NCI-H1048 (cell line): ENCODE measurements at regions not wholly inside any gene's neighbourhood (a gene's known extent, or its start where the extent isn't known, plus 50 kb on each side); places are given as distances from the start of the nearest gene placed in this dataset.
A peak's percentile ranks its signal among the peaks of the same experiment; 100 is the strongest.
"Not testable (repeated sequence)": the region's sequence is repeated elsewhere in the genome, so short reads cannot be mapped to it uniquely, and the experiment has no call there.

ENCODE experiments used
- DNase-seq: peaks from one replicate; lab custom pipeline; 2025; lab: John Stamatoyannopoulos, UW

DNA sequence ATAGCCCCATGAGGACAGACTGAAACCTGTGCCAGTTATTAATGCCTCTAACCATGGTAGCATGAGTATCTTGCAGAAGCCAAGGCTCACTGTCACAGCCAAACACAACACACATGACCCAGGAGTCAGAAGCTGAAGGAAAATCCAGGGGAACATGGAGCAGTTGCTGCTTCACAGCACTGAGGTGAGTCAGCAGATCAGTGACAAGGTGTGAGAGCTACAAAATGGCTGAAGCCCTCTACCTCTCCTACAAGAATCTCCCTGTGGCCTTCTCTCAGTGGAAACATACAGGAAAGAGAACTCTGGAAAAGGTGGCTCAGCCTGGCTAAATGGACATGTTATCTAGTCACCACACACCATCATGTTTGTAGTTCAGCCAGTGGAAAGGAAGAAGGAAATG lies 93.5 kb downstream of the NAB1 start:
- no peak for DNase-seq

DNA sequence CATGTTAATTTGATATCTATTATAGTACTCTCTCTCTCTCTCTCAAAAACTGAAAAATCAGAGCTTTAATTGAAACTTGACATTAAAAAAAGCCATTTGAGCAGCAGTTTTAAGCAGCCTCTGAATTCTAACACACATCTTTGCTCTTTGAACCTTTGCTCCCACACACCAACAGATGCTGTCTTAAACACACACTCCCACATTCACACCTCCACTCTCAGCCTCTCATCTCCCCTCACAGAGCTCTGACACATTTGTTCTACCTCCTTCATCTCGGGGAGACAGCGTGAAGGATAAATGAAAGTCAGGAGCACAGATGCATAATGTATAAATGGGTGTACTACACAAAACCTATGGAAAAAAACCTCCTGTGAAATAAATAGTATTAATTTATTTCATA lies 95.2 kb downstream of the NAB1 start:
- no peak for DNase-seq

DNA sequence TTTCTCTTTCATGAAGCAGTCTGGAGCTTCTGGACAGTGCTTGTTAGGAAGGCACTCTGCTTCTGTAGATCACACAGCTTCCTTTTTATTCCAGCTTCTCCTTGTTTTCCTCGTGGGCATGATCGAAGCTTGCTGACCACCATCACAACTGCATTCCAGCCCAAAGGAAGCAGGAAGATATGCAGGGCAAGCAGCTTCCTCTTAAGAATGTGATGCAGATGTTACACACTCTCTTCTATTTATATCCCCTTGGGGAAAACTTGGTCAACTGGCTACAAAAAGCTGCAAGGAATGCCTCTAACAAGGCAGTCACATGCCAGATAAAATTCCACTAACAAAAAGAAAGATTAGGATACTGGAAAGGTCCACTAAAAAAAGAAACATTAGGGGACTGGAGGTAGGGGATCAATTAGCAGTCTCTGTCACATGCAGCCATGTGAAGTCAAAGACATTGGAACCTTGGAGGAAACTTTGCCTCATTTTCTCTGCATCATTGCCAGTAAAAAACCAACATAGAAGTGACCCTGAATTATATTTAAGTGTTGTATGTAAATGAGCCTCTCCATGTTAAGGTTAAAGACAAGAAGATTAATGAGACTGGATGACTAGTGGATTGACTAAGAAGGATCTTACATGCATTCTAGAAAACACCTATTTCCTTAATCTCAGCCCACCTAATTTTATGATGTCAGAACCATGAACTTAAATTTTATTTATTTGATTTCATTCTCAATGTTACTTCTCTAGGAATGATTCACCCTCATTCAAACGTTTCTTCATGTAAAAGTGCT lies 98.3 kb downstream of the NAB1 start:
- DNase-seq, result no peak

DNA sequence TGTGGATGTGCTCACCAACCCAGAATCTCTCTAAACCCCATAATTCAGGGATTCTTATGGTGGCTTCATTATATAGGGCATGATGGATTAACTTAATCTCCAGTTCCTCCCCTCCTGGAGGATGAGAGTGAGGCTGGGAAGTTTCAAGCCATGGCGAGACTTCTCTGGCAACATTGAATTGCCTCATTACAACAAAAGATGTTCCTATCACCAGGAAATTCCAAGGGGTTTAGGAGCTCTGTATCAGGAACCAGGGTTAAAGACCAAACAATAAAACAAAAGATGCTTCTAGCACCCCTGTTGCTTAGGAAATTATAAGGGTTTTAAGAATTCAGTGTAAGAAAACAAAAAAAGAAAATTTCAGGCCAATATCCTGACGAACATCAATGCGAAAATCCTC lies 100.1 kb downstream of the NAB1 start:
- no peak for DNase-seq

DNA sequence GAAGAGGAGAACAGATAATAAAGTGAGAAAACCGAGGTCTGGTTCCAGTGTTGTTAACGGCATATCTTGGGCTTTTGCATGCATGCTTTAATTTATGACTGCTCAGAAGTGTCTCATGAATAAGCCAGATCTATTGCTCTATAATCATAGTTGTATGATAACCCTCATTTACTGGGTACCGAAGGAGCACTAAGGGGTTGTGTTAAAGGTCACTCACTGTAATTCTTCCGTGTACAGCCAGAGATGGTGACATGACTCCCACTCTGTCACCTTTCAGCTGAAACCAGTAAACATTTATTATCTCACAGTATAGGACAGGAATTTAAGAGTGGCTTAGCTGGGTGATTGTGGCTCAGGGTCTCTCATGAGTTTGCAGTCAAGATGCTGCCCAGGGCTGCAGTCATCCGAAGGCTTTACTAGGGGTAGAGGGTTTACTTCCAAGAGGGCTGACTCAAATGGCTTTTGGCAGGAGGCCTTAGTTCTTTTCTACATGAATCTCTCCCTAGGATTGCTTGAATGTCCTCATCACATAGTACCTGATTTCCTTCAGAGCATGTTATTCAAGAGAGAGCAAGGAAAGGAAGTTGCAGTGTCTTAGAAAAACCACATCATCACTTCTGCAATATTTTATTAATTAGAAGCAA lies 107.0 kb downstream of the NAB1 start:
- DNase-seq, result no peak

DNA sequence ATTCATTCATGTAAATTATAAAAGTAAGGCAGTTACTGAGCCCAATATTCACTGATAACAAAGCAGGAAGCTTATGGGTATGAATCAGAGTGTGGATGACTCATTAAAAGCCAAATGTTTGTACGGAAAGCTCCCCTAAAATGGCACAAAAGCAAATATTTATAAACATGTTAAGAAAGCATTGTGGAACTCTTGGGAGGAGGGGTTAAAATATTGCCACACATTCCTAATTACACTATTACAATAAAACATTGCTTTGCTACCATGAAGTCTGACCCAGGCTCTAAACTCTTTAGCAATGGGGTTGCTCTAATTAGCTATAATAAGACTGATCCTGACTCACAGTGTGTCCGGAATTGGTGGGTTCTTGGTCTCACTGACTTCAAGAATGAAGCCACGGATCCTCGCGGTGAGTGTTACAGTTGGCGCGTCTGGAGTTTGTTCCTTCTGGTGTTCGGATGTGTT lies 110.9 kb downstream of the NAB1 start:
- DNase-seq, result no peak

DNA sequence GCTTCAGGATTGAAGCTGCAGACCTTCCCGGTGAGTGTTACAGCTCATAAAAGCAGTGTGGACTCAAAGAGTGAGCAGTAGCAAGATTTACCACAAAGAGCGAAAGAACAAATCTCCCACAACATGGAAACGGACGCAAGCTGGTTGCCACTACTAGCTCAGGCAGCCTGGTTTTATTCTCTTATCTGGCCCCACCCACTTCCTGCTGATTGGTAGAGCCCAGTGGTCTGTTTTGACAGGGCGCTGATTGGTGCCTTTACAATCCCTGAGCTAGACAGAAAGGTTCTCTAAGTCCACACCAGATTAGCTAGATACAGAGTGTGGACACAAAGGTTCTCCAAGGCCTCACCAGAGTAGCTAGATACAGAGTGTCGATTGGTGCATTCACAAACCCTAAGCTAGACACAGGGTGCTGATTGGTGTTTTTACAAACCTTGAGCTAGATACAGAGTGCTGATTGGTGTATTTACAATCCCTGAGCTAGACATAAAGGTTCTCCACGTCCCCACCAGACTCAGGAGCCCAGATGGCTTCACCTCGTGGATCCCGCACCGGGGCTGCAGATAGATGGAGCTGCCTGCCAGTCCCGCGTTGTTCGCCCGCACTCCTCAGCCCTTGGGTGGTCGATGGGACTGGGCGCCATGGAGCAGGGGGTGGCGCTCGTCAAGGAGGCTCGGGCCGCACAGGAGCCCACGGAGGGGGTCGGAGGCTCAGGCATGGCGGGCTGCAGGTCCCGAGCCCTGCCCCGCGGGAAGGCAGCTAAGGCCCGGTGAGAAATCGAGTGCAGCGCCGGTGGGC lies 111.7 kb downstream of the NAB1 start:
- DNase-seq, result not testable (repeated sequence)

DNA sequence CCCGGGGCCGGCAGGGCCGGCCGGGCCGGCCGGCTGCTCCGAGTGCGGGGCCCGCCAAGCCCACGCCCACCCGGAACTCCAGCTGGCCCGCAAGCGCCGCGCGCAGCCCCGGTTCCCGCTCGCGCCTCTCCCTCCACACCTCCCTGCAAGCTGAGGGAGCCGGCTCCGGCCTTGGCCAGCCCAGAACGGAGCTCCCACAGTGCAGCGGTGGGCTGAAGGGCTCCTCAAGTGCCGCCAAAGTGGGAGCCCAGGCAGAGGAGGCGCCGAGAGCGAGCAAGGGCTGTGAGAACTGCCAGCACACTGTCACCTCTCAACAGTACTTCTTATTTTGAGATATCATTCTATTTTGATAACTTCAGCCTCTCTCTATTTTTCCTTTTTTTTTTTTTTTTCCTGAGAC lies 112.3 kb downstream of the NAB1 start:
- not testable (repeated sequence) for DNase-seq

DNA sequence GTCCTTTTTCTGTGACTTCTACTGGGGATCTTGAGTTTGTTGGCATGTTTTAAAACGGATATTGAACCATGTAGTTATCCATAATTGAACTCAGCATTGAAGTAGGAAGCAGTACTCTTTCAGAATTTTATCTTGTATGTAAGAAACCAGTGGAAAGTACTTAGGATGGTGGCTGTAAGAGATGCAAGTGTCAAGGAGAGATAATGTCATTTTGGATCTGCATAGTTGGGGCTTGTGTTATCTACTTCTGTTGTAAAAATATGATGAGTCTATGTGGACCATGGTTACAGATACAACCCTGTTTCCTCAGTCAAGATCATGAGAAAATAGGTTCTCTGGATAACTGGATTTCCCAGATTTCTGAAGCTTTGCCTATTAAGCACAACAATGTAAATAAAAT lies 113.7 kb downstream of the NAB1 start:
- DNase-seq, result no peak

DNA sequence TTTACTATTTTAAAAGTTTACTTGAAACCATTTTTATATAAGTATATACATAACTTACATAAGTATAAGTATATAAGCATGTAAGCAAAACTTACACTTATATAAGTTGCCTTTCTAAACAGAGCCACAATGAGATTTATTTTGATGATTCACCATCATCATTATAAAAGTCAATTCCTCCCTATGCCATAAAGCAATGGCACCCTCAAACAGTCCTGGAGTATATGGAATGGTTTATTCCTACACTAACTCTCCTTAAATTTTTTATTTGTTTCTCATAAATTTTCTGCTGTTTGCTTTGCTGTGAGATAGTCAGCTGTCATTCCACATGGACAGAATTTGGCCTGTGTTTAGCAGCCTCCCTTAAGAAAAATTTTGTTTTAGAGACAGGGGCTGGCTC lies 114.2 kb downstream of the NAB1 start:
- no peak for DNase-seq

DNA sequence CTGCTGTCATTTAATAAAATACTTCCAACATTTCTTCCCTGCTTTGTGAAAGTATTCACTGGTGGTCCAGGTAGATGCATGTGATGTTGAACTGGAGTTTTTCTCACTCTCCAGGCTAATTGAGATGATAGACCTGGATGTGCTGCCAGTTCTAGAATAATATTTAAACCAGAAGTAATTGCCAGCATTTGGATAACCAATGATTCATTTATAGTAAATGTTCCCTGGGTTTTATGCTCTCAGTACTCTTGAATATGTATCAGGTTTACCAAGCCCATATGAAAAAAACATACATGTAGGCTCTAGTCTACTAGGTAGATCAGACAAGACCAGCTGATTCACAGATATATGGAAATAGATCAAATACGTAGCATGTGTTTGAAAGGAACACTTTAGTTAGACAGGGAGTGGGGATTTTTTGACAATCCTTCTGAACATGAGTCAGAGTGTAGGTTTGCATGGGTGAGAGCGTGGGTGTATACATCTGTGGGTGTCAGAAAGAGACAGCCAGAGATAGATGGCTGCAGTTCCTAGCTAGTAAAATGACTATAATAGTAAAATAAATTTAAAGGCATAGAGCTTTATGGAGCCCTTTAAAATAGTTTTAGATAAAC lies 115.1 kb downstream of the NAB1 start:
- no peak for DNase-seq

DNA sequence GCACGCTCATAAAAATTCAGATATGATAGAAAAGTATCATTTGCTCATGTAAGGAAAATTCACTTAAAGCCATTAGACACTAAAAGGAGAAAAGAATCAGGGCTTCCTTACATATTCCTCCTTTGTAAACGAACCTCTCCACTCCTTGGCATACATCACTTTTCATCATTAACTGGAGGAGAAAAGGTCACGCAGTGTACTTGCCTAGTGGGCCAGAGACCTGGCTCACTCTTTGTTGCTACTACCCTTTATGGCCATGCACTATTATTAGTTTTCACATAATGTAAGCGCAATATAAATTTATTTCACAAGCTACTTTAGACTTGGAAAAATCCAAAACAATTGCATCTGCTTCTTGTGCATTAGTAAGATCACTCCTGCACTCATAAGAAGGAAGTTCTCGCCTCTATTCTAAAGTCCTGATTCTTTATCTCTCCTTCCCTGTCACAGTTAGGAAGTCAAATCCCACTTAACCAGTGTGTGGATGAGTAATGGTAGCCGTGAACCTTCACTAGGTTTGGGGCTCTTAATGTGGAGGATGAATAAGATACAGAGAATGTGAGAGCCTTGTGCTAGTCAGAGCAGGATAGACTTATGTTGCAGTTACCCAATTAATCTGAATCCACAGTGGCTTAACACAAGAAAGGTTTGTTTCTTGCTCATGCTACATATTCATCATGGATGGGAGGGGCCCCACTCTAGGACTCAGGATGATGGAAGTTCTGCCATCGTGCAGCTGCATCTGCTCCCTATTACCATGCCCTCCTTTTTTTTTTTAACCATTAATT lies 115.0 kb upstream of the GLS start:
- DNase-seq, result no peak

DNA sequence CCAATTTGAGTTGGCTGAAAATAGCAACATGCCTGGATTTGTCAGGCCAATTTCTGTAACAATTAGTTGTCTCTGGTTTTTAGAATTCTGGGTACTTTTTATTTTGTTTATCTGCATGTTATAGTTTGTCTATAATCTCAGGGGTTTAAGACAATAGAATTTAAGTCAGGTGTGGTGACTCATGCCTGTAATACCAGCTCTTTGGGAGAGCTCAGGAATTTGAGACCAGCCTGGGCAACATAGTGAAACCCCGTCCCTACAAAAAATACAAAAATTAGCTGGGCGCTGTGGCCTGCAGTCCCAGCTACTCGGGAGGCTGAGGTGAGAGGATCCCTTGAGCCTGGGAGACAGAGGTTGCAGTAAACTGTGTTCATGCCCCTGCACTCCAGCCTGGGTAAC lies 114.4 kb upstream of the GLS start:
- no peak for DNase-seq

DNA sequence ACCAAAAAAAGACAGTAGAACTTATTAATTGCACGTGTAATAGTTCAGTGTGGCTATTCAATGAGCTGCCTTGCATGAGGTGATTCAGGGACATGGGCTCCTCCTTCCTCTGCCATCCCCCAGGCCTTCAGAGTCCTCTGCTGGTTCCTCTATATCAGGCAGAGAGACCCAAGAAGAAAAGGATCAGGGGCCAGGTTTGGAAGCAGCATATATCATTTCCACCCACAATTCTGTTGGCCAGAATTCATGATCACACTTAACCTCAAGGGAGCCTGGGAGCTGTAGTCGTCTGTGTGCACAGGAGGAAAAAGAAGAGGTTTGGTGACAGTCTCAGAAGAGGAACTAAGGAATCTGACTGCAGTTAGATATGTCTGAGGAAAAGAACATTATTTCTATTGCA lies 114.0 kb upstream of the GLS start:
- DNase-seq, result no peak

DNA sequence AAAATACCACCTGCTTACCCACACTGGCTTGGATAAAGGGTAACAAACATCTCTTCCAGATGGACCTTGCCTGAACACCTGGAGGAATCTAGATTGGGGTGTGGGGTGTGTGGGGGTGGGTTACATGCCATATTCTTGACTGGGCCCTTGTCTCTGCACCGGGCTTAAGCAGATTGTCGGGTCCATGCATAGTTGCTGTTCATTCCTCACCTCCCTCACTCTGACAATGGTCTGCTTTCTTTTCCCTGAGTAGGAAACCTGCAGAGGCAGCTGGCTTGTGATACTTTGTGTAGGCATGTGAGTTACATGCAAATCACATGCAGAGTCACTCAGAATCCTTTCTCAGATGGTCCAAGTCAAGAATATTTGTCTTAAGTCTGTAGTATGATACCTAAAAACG lies 112.8 kb upstream of the GLS start:
- peak; percentile 4 for DNase-seq

DNA sequence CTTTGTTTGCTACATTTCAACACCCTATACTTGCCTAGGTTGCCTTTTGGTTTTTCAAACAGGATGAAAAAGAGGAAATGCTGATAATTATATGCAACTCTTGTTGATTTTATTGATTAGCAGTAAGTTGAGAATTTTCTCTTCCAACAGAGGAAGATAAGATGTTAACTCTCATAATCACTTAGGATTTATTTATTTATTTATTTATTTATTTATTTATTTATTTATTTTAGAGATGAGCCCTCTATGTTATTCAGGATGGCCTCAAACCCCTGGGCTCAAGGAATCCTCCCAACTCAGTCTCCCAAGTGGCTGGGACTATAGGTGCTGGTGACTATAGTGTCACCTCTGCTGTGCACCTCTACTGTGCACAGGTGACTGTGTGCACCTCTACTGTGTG lies 111.4 kb upstream of the GLS start:
- no peak for DNase-seq

DNA sequence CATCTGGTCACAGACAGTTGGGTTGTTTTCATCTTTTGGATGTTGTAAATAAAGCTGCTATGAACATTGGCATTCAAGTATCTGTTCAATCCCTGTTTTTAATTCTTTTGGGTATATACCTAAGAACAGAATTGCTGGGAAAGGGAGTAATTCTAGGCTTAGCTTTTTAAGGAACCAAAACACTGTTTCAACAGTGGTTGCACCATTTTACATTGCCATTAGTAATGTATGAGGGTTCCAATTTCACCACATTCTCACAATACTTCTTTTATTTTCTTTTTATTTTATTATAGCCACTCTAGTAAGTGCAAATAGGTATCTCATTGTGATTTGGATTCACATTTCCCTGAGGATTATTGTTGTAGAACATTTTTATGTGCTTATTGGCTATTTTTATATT lies 108.9 kb upstream of the GLS start:
- DNase-seq, result no peak

DNA sequence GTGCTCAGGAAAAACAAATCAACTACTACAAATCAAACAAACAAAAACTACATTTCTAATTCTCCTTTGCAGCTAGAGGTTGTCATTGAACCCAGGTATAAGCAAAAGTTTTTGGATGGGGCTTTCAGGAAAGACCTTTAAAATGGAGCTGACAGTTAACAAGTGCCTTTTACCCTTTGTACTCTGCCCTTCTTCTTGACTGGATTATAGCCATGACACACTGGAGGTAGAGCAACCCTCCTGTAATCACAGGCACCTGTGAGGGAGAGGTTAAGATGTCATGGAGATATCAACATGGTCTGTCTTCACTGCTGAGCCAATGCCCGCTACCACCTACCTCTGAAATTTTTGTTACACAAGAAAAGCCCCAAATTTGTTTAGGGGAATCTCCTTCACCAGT lies 100.0 kb upstream of the GLS start:
- no peak for DNase-seq

DNA sequence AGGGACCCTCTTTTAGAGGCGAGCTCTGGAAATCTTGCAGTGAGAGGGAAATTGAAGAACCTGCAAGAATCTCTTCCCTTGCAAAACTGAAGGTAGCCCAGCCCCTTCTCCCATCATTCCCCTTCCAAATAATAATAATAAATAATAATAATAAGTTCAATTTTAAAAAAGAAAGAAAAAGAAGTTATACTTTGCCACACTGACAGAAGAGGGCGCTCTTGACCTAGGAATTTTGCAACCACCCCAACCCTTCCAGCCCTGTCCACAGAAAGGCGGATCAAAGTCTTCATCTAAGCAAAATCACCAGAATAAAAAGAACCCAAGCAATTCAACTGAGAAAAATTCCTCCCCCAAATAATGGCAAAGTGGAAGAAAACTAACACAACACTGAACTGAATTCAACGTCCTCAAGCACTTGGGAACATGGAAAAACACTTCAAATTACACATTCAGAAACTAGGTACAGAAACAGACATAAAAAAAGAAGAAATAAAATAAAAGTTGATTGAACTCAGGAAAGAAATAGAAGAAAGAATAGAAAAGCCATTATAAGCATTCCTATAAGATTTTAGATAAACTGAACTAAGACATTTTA lies 98.9 kb upstream of the GLS start:
- DNase-seq, result no peak

DNA sequence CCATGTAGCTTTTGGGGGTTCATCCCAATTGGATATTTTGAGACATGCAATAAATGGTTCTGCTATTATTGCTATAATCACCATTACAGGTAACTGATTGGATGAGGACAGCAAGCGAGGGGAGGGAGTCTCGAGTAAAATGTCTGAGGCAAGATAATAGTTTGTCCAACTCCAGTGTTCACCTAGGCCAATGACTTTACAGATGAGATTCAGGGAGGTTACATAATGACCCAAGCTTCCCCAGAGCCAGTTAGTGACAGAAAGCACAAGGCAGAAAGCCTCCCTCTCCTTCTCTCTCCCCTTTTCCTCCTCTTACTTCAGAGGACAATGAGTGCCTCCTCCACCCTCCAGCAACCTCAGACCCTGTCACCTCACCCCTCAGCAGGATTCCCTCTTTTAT lies 98.4 kb upstream of the GLS start:
- no peak for DNase-seq

DNA sequence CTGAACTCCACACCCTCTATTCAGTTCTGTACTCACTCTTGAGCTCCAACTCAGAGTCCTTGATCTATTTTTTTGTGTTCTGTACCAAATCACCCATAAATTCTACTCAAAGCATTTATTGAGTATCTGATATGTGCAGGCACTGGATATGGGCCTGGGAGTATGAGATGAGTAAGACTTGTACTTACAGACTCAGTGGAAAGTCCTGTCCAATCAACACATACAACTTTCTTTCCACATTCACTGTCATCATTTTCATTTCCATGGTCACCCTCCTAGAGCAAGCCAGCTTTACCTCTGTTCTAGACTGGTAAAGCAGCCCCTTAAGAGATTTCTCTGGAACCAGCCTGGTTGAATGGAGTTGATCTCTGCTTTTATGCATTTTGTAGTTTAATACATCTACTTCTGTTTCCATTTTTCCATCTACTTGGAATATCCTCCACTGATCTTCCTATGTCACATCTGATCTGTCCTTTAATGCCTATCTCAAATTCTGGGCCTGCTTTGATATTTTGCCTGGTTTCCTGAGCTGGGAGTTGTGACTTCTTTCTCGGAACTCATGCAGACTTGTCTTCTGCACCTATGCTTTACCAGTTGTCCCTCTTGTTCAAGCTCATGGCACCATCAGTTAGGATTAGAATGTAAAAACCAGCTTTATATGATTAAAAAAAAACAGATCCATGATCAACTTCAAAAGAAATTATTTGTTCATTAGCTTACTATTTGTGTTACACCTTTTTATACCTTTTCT lies 96.9 kb upstream of the GLS start:
- DNase-seq, result no peak
